ENCODE measurements at regions not wholly inside any gene's neighbourhood (a gene's known extent, or its start where the extent isn't known, plus 50 kb on each side); places are given as distances from the start of the nearest gene placed in this dataset.

DNA sequence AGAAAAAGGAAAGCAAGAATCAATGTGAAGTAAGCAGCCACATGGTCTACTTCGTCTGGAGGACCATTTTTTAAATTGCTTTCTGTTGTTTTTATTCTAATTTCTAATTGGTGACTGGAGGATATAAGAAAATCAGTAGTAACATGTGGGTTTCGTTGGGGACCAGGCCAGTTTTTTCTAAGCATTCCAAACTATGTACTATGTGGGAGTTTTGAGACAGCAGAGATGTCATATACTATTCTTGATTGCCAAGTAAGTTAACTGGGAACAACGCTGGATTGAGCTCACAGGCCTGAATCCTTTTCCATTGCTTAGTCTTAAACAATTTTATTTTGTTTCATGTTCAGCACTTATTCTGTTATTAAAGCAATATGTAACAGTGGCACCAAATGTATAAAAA, 225.7 kb downstream of the TMEM167A start:
- Histone ChIP-seq H3K9me3 (no peaks in the 10 kb centered on the region), H3K27ac (no peak overlapping the region), H3K36me3 (no peaks in the 10 kb centered on the region), H3K27me3 (no peaks in the 10 kb centered on the region), H3K4me3 (no peak overlapping the region), H3K4me1 (no peaks in the 10 kb centered on the region)
- intact Hi-C loops (cut with DNase I; ENCODE audit: low total_unique reads) = no loop called here
- DNase-seq = no peak
- TF ChIP-seq, protein P1, sequence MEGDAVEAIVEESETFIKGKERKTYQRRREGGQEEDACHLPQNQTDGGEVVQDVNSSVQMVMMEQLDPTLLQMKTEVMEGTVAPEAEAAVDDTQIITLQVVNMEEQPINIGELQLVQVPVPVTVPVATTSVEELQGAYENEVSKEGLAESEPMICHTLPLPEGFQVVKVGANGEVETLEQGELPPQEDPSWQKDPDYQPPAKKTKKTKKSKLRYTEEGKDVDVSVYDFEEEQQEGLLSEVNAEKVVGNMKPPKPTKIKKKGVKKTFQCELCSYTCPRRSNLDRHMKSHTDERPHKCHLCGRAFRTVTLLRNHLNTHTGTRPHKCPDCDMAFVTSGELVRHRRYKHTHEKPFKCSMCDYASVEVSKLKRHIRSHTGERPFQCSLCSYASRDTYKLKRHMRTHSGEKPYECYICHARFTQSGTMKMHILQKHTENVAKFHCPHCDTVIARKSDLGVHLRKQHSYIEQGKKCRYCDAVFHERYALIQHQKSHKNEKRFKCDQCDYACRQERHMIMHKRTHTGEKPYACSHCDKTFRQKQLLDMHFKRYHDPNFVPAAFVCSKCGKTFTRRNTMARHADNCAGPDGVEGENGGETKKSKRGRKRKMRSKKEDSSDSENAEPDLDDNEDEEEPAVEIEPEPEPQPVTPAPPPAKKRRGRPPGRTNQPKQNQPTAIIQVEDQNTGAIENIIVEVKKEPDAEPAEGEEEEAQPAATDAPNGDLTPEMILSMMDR (IDR thresholded peaks at IDR 0.05) = no peak

DNA sequence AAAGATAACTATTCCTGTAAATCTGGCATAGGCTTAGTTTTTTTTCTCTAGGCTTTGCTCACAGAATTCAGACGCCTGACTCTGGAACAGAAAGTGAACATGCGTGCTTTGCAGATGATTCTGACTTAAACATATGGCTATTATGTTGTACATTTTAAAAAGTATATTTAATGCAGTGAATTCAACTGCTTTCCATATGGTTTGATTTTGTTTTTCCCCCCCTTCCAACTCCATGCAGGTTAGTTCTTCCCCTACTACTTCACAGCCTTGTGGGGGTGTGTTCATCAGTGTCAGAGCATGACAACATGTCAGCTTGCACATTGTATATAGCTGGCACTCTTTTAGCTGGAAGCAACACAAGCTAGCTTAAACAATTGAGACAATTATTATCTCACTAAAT, 226.8 kb downstream of the TMEM167A start:
- H3K36me3 ChIP-seq = no peaks in the 10 kb centered on the region
- TF ChIP-seq, protein P1 (IDR thresholded peaks at IDR 0.05) = no peak
- no peak for DNase-seq

DNA sequence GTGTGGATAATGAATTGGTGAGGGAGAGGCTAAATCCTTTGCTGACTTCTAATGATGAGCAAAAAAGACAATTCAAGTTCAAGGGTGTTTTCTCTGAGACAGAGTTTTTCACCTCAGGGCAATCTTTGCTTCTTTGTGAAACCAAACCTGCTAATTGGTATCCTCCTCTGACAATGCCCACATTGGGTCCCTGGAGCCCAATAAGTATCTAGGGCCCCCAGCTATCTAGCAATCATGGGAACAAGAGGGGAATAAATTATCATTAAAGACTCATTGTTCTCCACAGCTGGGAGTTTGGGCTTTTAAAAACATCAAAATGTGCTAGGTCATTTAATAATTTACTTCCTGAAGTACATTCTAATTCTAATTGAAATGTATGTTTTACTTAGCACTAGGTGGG, 227.3 kb downstream of the TMEM167A start:
- TF ChIP-seq, protein P1 (IDR thresholded peaks at IDR 0.05) = no peak
- intact Hi-C loops (cut with DNase I; ENCODE audit: low total_unique reads) = no loop called here
- DNase-seq = no peak

More for the DNA sequence above, 226.8 kb downstream of the TMEM167A start:
- H3K27ac ChIP-seq = no peak overlapping the region
- H3K4me3 ChIP-seq = no peak overlapping the region
- no peaks in the 10 kb centered on the region for H3K4me1 ChIP-seq
- no peaks in the 10 kb centered on the region for H3K9me3 ChIP-seq
- intact Hi-C loops (cut with DNase I; ENCODE audit: low total_unique reads) = no loop called here
- H3K27me3 ChIP-seq = no peaks in the 10 kb centered on the region

DNA sequence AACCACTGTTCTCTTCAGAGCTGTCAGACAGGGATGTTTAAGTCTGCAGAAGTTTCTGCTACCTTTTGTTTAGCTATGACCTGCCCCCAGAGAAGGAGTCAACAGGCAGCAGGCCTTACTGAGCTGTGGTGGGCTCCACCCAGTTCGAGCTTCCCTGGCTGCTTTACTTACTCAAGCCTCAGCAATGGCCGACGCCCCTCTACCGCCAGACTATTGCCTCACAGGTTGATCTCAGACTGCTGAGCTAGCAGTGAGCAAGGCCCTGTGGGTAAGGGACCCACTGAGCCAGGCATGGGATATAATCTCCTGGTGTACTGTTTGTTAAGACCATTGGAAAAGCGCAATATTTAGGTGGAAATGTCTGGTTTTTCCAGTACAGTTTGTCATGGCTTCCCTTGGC, 229.6 kb downstream of the TMEM167A start:
- H3K27ac ChIP-seq = no peak overlapping the region
- intact Hi-C loops (cut with DNase I; ENCODE audit: low total_unique reads) = no loop called here
- no peak overlapping the region for H3K4me3 ChIP-seq
- no peaks in the 10 kb centered on the region for H3K36me3 ChIP-seq
- DNase-seq = no peak
- no peaks in the 10 kb centered on the region for H3K9me3 ChIP-seq
- TF ChIP-seq, protein P1 (IDR thresholded peaks at IDR 0.05) = no peak
- no peaks in the 10 kb centered on the region for H3K4me1 ChIP-seq
- H3K27me3 ChIP-seq = no peaks in the 10 kb centered on the region

More for the DNA sequence above, 227.3 kb downstream of the TMEM167A start:
- H3K9me3 ChIP-seq = no peaks in the 10 kb centered on the region
- no peaks in the 10 kb centered on the region for H3K36me3 ChIP-seq
- H3K27ac ChIP-seq = no peak overlapping the region
- H3K4me1 ChIP-seq = no peaks in the 10 kb centered on the region
- H3K27me3 ChIP-seq = no peaks in the 10 kb centered on the region
- no peak overlapping the region for H3K4me3 ChIP-seq

DNA sequence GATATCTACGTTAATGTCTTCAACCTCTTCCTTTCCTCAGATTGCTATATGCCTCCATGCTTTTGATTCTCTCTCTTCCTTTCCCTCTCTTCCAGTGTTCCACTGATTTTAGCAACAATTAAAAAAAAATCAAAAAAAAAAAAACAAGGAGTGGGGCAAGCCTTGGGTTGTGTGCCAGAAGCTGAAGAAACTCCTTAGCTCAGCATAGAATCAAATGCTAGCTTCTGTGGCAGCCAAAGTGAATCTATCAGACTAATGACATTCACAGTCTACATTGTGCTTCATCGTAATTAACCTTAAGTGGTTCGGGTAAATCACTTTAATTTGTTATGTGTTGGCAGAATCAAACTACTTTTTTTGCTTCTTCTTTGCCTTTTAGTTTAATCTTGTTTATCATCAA, 237.3 kb downstream of the TMEM167A start:
- H3K36me3 ChIP-seq = no peaks in the 10 kb centered on the region
- no peak overlapping the region for H3K4me3 ChIP-seq
- H3K27ac ChIP-seq = no peak overlapping the region
- no peaks in the 10 kb centered on the region for H3K4me1 ChIP-seq
- TF ChIP-seq, protein P1 (IDR thresholded peaks at IDR 0.05) = no peak
- intact Hi-C loops (cut with DNase I; ENCODE audit: low total_unique reads) = no loop called here
- H3K9me3 ChIP-seq = no peaks in the 10 kb centered on the region
- H3K27me3 ChIP-seq = no peaks in the 10 kb centered on the region
- DNase-seq = no peak

DNA sequence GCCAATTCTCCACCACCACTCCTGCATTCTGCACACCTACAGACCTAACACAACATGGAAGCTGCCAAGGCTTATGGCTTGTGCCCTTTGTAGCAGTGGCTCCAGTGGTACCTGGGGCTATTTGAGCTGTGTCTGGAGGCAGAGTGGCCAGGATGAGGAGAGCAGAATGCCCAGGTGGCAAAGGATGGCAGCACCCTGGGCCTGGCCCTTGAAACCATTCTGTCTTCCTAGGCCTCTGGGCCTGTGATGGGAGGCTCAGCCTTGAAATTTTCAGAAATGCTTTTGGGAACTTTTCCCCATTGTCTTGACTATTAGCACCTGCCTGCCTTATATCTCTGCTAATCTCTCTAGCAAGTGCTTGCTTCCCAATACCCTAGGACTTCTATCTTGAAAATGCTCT, 241.7 kb downstream of the TMEM167A start:
- Histone ChIP-seq H3K36me3 (no peaks in the 10 kb centered on the region), H3K9me3 (no peaks in the 10 kb centered on the region), H3K4me1 (no peaks in the 10 kb centered on the region), H3K27ac (no peak overlapping the region), H3K4me3 (no peak overlapping the region), H3K27me3 (no peaks in the 10 kb centered on the region)
- TF ChIP-seq, protein P1 (IDR thresholded peaks at IDR 0.05) = no peak
- no peak for DNase-seq
- intact Hi-C loops (cut with DNase I; ENCODE audit: low total_unique reads) = no loop called here

Data from tibial artery (tissue), 4 donors.